ENCODE measurements at regions not wholly inside any gene's neighbourhood (a gene's known extent, or its start where the extent isn't known, plus 50 kb on each side); places are given as distances from the start of the nearest gene placed in this dataset.
"Not testable (repeated sequence)": the region's sequence is repeated elsewhere in the genome, so short reads cannot be mapped to it uniquely, and the experiment has no call there.

GRCh38 chr10:14423111-14423744 is 92.5 kb upstream of the FRMD4A start:
- Histone ChIP-seq H3K9me3 (ENCODE audit: control insufficient read depth in 2 of 3, insufficient read depth in 1 of 3, low read length in 3 of 3) (no peaks in the 10 kb centered on the region), H3K27me3 (ENCODE audit: control insufficient read depth, insufficient read depth, low read length) (no peaks in the 10 kb centered on the region), H3K4me1 (ENCODE audit: control insufficient read depth in 2 of 3, insufficient read depth in 2 of 3, low read depth in 1 of 3, low read length in 3 of 3) (no peaks in the 10 kb centered on the region), H3K4me3 (ENCODE audit: low read length in 3 of 3) (no peak overlapping the region), H3K27ac (ENCODE audit: low read depth in 2 of 2, low read length in 2 of 2) (no peak overlapping the region), H3K9ac (ENCODE audit: low read length in 3 of 3) (no peak overlapping the region), H3K36me3 (ENCODE audit: control insufficient read depth in 2 of 3, insufficient read depth in 3 of 3, low read length in 3 of 3) (no peaks in the 10 kb centered on the region)
- TF ChIP-seq CTCF (IDR thresholded peaks at IDR 0.05; ENCODE audit: borderline replicate concordance, extremely low read depth, insufficient read depth) = no peak
- intact Hi-C loops (cut with DNase I) = no loop called here
- DNase-seq (no peak), FAIRE-seq (no peak)

GRCh38 chr10:14422431-14422830 is 91.7 kb upstream of the FRMD4A start:
- Histone ChIP-seq H3K9me3 (ENCODE audit: control insufficient read depth in 2 of 3, insufficient read depth in 1 of 3, low read length in 3 of 3) (no peaks in the 10 kb centered on the region), H3K36me3 (ENCODE audit: control insufficient read depth in 2 of 3, insufficient read depth in 3 of 3, low read length in 3 of 3) (no peaks in the 10 kb centered on the region), H3K4me3 (ENCODE audit: low read length in 3 of 3) (no peak overlapping the region), H3K4me1 (ENCODE audit: control insufficient read depth in 2 of 3, insufficient read depth in 2 of 3, low read depth in 1 of 3, low read length in 3 of 3) (no peaks in the 10 kb centered on the region), H3K27me3 (ENCODE audit: control insufficient read depth, insufficient read depth, low read length) (no peaks in the 10 kb centered on the region), H3K27ac (ENCODE audit: low read depth in 2 of 2, low read length in 2 of 2) (no peak overlapping the region), H3K9ac (ENCODE audit: low read length in 3 of 3) (no peak overlapping the region)
- intact Hi-C loops (cut with DNase I) = no loop called here
- no peak for FAIRE-seq
- no peak for DNase-seq
- TF ChIP-seq CTCF (IDR thresholded peaks at IDR 0.05; ENCODE audit: borderline replicate concordance, extremely low read depth, insufficient read depth) = no peak

GRCh38 chr10:14421941-14422340 is 91.2 kb upstream of the FRMD4A start:
- Histone ChIP-seq H3K27me3 (ENCODE audit: control insufficient read depth, insufficient read depth, low read length) (no peaks in the 10 kb centered on the region), H3K27ac (ENCODE audit: low read depth in 2 of 2, low read length in 2 of 2) (no peak overlapping the region), H3K4me1 (ENCODE audit: control insufficient read depth in 2 of 3, insufficient read depth in 2 of 3, low read depth in 1 of 3, low read length in 3 of 3) (no peaks in the 10 kb centered on the region), H3K36me3 (ENCODE audit: control insufficient read depth in 2 of 3, insufficient read depth in 3 of 3, low read length in 3 of 3) (no peaks in the 10 kb centered on the region), H3K4me3 (ENCODE audit: low read length in 3 of 3) (no peak overlapping the region), H3K9ac (ENCODE audit: low read length in 3 of 3) (no peak overlapping the region), H3K9me3 (ENCODE audit: control insufficient read depth in 2 of 3, insufficient read depth in 1 of 3, low read length in 3 of 3) (no peaks in the 10 kb centered on the region)
- no peak for DNase-seq
- TF ChIP-seq CTCF (IDR thresholded peaks at IDR 0.05; ENCODE audit: borderline replicate concordance, extremely low read depth, insufficient read depth) = no peak
- intact Hi-C loops (cut with DNase I) = no loop called here
- FAIRE-seq = no peak

- H3K27ac ChIP-seq (ENCODE audit: low read depth in 2 of 2, low read length in 2 of 2); H3K9ac ChIP-seq (ENCODE audit: low read length in 3 of 3); H3K4me1 ChIP-seq (ENCODE audit: control insufficient read depth in 2 of 3, insufficient read depth in 2 of 3, low read depth in 1 of 3, low read length in 3 of 3); FAIRE-seq; H3K27me3 ChIP-seq (ENCODE audit: control insufficient read depth, insufficient read depth, low read length); H3K4me3 ChIP-seq (ENCODE audit: low read length in 3 of 3); DNase-seq; H3K36me3 ChIP-seq (ENCODE audit: control insufficient read depth in 2 of 3, insufficient read depth in 3 of 3, low read length in 3 of 3); H3K9me3 ChIP-seq (ENCODE audit: control insufficient read depth in 2 of 3, insufficient read depth in 1 of 3, low read length in 3 of 3); intact Hi-C loops (cut with DNase I): not testable (repeated sequence)
Measured at GRCh38 chr10:14417336-14417735, 86.6 kb upstream of the FRMD4A start.
